Spleen (tissue), 11 donors: ENCODE measurements at regions not wholly inside any gene's neighbourhood (a gene's known extent, or its start where the extent isn't known, plus 50 kb on each side); places are given as distances from the start of the nearest gene placed in this dataset.

Experiments used
- DNase-seq: peaks from one replicate; pipeline ENCODE4 v3.0.0-alpha.2; 2020
- H3K27ac ChIP-seq, 8 donors: fragments of 200-600 bp; sonication (generic) in 7 of 8; 1 replicate in 4 of 8; 2 replicates in 4 of 8; pipeline versions ENCODE4 v1.5.0 to v1.8.0; 2016 to 2021; ENCODE audit warnings: inconsistent platforms in 4 of 8, mild to moderate bottlenecking in 4 of 8, moderate library complexity in 1 of 8
- H3K27me3 ChIP-seq, 7 donors: fragments of 200-600 bp; sonication (generic) in 6 of 7; replicated peaks in 1 of 7; 1 replicate in 4 of 7; 2 replicates in 3 of 7; pipeline versions ENCODE4 v1.5.0 to v1.8.0; 2016 to 2021; ENCODE audit warnings: inconsistent platforms in 3 of 7, mild to moderate bottlenecking in 1 of 7
- H3K36me3 ChIP-seq, 6 donors: fragments of 200-600 bp; sonication (generic) in 5 of 6; 1 replicate in 4 of 6; 2 replicates in 2 of 6; pipeline versions ENCODE4 v1.5.0 to v1.8.0; 2016 to 2021; ENCODE audit warnings: inconsistent platforms in 2 of 6
- H3K4me1 ChIP-seq, 6 donors: fragments of 200-600 bp; sonication (generic) in 5 of 6; 1 replicate in 3 of 6; 2 replicates in 3 of 6; pipeline versions ENCODE4 v1.5.0 to v1.8.0; 2016 to 2021; ENCODE audit warnings: inconsistent platforms in 3 of 6
- H3K4me3 ChIP-seq, 8 donors: fragments of 200-600 bp; sonication (generic) in 7 of 8; 1 replicate in 4 of 8; 2 replicates in 4 of 8; pipeline versions ENCODE4 v1.5.0 to v1.8.0; 2016 to 2021; ENCODE audit warnings: inconsistent platforms in 4 of 8, mild to moderate bottlenecking in 4 of 8, moderate library complexity in 2 of 8
- H3K9me3 ChIP-seq, 8 donors: fragments of 200-600 bp; sonication (generic) in 7 of 8; 1 replicate in 4 of 8; 2 replicates in 4 of 8; pipeline versions ENCODE4 v1.5.0 to v1.8.0; 2016 to 2021; ENCODE audit warnings: inconsistent platforms in 4 of 8
- POLR2A ChIP-seq, 3 donors: fragments of 450-650 bp; IDR thresholded peaks; one replicate each; pipeline ENCODE4 v1.5.1; 2017; ENCODE audit warnings: antibody characterized with exemption in 3 of 3, mild to moderate bottlenecking in 1 of 3
- POLR2AphosphoS5 ChIP-seq, 3 donors: sonication (generic); formaldehyde crosslinking; IDR thresholded peaks; one replicate each; pipeline ENCODE4 v1.5.1; 2017; ENCODE audit warnings: antibody characterized with exemption in 3 of 3
- WGBS, 5 donors: extraction: QIAGEN DNeasy Blood & Tissue Kit in 3 of 5; methylation state at CpG; one replicate each; pipeline versions ENCODE4 v1.1.5 to v1.1.7; 2013 to 2018; 5-methylcytosine and 5-hydroxymethylcytosine counted together
- intact Hi-C: fragments of 100-400 bp; cut with DNase I; formaldehyde crosslinking; loops from one replicate; pipeline ENCODE4 v1.15.0; 2023; ENCODE audit warnings: low total_unique reads
- TF ChIP-seq, protein P1 (sequence below), 11 experiments: fragments of 200-600 bp in 7 of 11; fragments of 450-650 bp in 4 of 11; sonication (generic) in 4 of 11; IDR thresholded peaks in 8 of 11; conservative IDR thresholded peaks in 3 of 11; 1 replicate in 7 of 11; 2 replicates in 4 of 11; pipeline versions ENCODE4 v1.4.0 to v1.8.0; 2016 to 2021; ENCODE audit warnings: antibody characterized with exemption in 11 of 11, inconsistent platforms in 4 of 11, mild to moderate bottlenecking in 1 of 11
- donor health status: healthy with polysubstance abuse.
- donor health status: DM: no; HTN: no; CAD: no; lungs with moderate emphysema.
- donor health status: DM: no; HTN: no; CAD: no.
- donor health status: Bipolar disorder and iron deficiency.
- donor health status: healthy.
- donor health status: DM: no; HTN: no; CAD: no.
- donor health status: DM: yes; HTN: yes; CAD: no.

DNA sequence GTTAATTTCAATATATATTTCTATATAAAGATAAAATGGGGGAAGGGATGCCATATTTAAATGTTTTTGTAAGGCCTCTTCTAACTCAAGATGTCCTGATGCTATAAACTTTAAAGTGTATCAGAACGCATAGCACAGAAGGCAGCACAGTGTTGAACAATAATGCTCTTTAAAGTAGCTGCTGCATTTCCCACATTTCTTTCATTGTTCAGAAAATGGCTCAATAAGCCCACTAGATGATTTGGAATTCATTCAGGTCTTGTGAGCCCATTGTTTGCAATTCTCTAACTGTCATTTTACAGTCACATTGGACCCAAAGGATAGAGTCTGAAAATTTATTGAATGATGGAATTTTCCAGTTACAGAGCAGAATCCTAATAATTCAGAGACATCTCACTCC is 64.0 kb upstream of the PCED1B start:
- H3K9me3 ChIP-seq, result peaks cover 0 to 5% (median 0%) of the 10 kb centered on the region in 8 donors
- H3K27ac ChIP-seq, result no peak overlapping the region
- intact Hi-C loops, result loop anchor here (10.0 kb wide), 1 partner anchor 881 kb away; no protein-coding TSS in a partner anchor
- H3K27me3 ChIP-seq, result no peaks in the 10 kb centered on the region
- H3K36me3 ChIP-seq, result no peaks in the 10 kb centered on the region
- TF ChIP-seq POLR2A (IDR thresholded peaks at IDR 0.05), result no peak
- TF ChIP-seq, protein P1, sequence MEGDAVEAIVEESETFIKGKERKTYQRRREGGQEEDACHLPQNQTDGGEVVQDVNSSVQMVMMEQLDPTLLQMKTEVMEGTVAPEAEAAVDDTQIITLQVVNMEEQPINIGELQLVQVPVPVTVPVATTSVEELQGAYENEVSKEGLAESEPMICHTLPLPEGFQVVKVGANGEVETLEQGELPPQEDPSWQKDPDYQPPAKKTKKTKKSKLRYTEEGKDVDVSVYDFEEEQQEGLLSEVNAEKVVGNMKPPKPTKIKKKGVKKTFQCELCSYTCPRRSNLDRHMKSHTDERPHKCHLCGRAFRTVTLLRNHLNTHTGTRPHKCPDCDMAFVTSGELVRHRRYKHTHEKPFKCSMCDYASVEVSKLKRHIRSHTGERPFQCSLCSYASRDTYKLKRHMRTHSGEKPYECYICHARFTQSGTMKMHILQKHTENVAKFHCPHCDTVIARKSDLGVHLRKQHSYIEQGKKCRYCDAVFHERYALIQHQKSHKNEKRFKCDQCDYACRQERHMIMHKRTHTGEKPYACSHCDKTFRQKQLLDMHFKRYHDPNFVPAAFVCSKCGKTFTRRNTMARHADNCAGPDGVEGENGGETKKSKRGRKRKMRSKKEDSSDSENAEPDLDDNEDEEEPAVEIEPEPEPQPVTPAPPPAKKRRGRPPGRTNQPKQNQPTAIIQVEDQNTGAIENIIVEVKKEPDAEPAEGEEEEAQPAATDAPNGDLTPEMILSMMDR (IDR thresholded peaks at IDR 0.05 in 8 of 11, conservative IDR thresholded peaks at IDR 0.05 in 3 of 11), result no peak
- TF ChIP-seq POLR2AphosphoS5 (IDR thresholded peaks at IDR 0.05), result no peak
- DNase-seq, result no peak
- H3K4me3 ChIP-seq, result no peak overlapping the region
- 90 to 94% (median 91%) methylated on average over 1 of the region's 1 CpG for WGBS, 5 donors
- H3K4me1 ChIP-seq, result no peaks in the 10 kb centered on the region

DNA sequence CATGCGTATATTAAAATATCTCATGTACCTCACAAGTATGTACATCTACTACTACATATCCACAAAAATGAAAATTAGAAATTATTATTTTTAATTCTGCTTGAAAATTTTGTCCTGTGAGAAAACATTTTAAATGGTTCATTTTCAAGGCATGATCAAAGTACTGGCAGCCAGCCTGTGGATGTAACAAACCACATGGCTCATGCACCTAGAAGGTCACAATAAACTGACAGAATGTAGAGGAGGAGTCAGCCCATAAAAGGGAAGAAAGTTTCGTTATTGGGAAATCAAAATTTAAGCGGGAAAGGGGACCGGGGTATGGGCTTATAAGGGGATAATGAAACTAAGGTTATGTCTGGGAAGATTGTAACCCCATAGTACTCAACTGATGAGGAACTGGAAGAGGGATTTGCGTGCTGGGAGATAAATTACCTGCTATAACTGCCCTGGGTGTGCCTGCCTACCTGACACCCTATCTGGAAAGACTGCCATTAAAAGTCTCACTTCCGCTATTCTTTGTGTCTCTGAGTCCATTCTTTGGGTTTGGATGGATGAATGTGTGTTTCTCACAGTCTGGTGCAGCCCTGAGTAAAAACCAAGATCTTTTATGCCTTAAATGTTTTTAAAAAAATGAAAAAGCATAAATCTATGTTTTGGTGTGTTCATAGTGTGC is 62.2 kb upstream of the PCED1B start:
- TF ChIP-seq, protein P1 (IDR thresholded peaks at IDR 0.05 in 8 of 11, conservative IDR thresholded peaks at IDR 0.05 in 3 of 11), result no peak
- no peak for TF ChIP-seq POLR2A (IDR thresholded peaks at IDR 0.05)
- TF ChIP-seq POLR2AphosphoS5 (IDR thresholded peaks at IDR 0.05), result no peak
- Histone ChIP-seq H3K9me3 (no peaks in the 10 kb centered on the region), H3K4me3 (no peak overlapping the region), H3K27me3 (no peaks in the 10 kb centered on the region), H3K4me1 (no peaks in the 10 kb centered on the region), H3K27ac (no peak overlapping the region), H3K36me3 (no peaks in the 10 kb centered on the region)
- no peak for DNase-seq
- WGBS, 5 donors, result 77 to 95% (median 84%) methylated on average over 6 of the region's 6 CpGs
- intact Hi-C loops, result loop anchor here (10.0 kb wide), 1 partner anchor 882 kb away; no protein-coding TSS in a partner anchor

DNA sequence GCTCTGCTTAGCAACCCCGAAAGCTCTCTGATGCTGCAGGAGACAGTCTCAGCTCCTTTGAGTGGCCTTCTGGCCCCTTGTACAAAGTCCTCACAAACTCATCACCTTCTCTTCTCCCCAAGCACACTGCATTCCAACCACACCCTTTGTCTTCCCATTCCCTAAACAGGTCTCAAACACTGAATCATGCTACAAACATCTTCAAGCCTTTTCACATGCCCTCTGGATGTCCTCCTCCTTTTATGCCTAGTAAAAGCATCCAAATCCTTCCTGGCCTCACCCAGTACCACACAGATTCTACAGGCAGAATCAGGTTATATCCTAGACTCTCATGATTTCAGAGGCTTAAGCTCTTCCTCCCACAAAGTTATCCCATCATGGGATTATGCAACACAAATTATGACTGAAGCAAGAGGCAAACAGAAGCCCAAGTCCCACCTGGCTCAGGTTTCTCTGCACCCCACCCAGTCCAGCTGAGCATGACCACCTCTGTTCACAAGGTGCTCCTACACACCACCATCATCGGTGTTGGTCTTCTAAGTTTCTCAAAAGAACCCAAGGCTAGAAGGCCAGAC is 61.4 kb upstream of the PCED1B start:
- Histone ChIP-seq H3K27me3 (no peaks in the 10 kb centered on the region), H3K9me3 (no peaks in the 10 kb centered on the region), H3K36me3 (no peaks in the 10 kb centered on the region), H3K27ac (no peak overlapping the region), H3K4me3 (no peak overlapping the region), H3K4me1 (no peaks in the 10 kb centered on the region)
- intact Hi-C loops, result loop anchor here (10.0 kb wide), 1 partner anchor 883 kb away; no protein-coding TSS in a partner anchor
- 81 to 93% (median 90%) methylated on average over 2 of the region's 2 CpGs for WGBS, 5 donors
- no peak for DNase-seq
- TF ChIP-seq, protein P1 (IDR thresholded peaks at IDR 0.05 in 8 of 11, conservative IDR thresholded peaks at IDR 0.05 in 3 of 11), result no peak
- TF ChIP-seq POLR2A (IDR thresholded peaks at IDR 0.05) (no peak), POLR2AphosphoS5 (IDR thresholded peaks at IDR 0.05) (no peak)

DNA sequence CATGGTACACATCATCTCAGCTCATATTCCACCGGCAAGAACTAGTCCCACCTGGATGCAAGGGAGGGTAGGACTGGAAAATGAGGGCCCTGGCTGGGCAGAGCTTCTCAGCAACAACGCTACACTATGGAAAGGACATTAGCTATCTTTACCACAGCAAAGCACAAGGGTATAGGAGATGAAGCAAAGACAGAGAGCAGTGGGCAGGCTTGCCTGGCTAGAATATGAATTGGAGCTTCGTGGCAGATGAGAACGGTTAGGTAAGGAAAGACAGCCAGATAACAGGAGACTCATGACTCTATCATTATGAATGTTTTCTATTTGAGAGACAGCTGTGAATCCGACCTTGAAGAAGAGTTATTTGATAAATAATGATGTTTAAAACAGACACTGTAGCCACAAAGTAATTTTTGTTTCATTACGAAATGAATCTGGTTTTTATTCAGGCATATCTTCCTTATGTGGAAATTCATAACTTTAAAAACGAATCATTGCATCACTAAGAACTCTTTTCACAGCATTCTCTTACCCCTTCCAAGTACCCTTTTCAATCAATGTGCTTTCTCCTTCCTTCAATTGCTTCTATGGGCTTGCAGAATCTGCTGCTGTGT is 59.1 kb upstream of the PCED1B start:
- no peaks in the 10 kb centered on the region for H3K9me3 ChIP-seq
- intact Hi-C loops, result loop anchor here (5.0 kb wide), 1 partner anchor 678 kb away; no protein-coding TSS in a partner anchor
- no peaks in the 10 kb centered on the region for H3K4me1 ChIP-seq
- H3K36me3 ChIP-seq, result no peaks in the 10 kb centered on the region
- no peak for TF ChIP-seq POLR2A (IDR thresholded peaks at IDR 0.05)
- no peak for TF ChIP-seq POLR2AphosphoS5 (IDR thresholded peaks at IDR 0.05)
- TF ChIP-seq, protein P1 (IDR thresholded peaks at IDR 0.05 in 8 of 11, conservative IDR thresholded peaks at IDR 0.05 in 3 of 11), result no peak
- H3K27ac ChIP-seq, result no peak overlapping the region
- WGBS, 5 donors, result 63 to 78% (median 71%) methylated on average over 7 of the region's 7 CpGs
- no peak overlapping the region for H3K4me3 ChIP-seq
- no peaks in the 10 kb centered on the region for H3K27me3 ChIP-seq
- no peak for DNase-seq
